ENCODE measurements at regions not wholly inside any gene's neighbourhood (a gene's known extent, or its start where the extent isn't known, plus 50 kb on each side); places are given as distances from the start of the nearest gene placed in this dataset.

DNA sequence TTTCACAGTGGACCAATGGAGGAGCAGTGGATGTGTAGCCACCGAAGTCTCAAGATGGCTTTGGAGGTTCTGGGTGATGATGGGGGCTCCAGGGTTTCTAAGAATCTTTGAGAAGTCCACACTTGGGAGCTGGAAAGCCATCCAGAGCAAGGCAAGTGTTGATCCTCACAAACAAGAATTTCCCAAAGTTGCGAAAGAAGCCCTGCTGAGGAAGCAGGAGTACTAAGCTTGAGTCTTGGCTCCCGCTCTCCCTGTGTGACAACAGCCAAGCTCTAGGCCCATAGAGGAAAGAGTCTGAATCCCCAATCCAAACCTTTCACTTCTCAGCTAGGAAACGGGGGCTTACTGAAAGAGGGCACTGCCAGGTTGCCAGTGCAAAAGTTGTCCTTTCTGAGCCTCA, 106.0 kb downstream of the EDN3 start:
- no peaks in the 10 kb centered on the region for H3K9me3 Mint-ChIP-seq
- no peak for DNase-seq
- no peak for ATAC-seq (replicated peaks in 1 of 2)
- H3K27me3 Mint-ChIP-seq (ENCODE audit: low read depth), result no peaks in the 10 kb centered on the region
- H3K4me1 Mint-ChIP-seq (ENCODE audit: low read depth), result no peaks in the 10 kb centered on the region
- no peak overlapping the region for H3K4me3 Mint-ChIP-seq
- no peak overlapping the region for H3K27ac Mint-ChIP-seq
- H3K36me3 Mint-ChIP-seq (ENCODE audit: insufficient read depth in 2 of 2), result no peaks in the 10 kb centered on the region

DNA sequence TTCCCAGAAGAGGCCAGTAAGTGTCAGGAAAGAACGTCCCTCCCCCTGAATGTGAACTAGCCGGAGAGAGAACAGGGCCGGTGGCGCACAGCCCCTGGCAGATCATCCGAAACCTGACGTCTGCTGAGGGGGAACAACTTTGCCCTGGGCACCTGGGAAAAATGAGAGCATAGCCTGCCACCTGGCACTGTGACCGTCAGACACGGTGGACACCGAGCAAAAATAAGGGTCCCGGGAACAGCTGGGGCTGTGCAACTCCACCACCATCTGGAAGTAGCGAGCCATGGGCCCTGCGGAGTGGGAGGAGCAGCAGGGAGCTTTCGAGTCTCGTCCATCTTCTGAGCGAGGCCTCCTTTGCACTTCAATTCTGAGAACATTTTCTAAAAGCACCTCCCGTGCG, 110.8 kb downstream of the EDN3 start:
- DNase-seq, result no peak
- Mint-ChIP-seq H3K27ac (no peak overlapping the region), H3K27me3 (ENCODE audit: low read depth) (no peaks in the 10 kb centered on the region), H3K36me3 (ENCODE audit: insufficient read depth in 2 of 2) (no peaks in the 10 kb centered on the region), H3K4me1 (ENCODE audit: low read depth) (no peaks in the 10 kb centered on the region), H3K4me3 (no peak overlapping the region), H3K9me3 (no peaks in the 10 kb centered on the region)
- ATAC-seq (replicated peaks in 1 of 2), result no peak

DNA sequence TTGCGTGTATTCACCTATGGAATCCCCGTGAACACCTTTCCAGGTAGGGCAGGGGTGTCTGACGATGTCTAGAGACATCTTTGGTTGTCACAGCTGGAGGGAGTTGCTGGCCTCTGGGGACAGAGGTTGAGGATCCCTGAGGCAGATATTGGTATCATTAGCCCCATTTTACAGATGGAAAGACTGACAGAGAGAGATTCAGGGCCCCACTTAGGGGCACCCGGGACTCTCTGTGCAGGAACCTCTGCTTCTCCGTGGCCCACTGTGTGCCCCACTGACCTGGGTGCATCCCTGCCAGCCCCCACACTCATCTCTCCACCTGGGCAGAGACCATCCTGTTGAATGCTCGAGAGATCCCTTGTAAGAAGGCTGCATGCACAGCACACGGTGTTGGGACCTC, 111.2 kb downstream of the EDN3 start:
- no peak overlapping the region for H3K27ac Mint-ChIP-seq
- H3K4me3 Mint-ChIP-seq, result no peak overlapping the region
- no peaks in the 10 kb centered on the region for H3K9me3 Mint-ChIP-seq
- no peaks in the 10 kb centered on the region for H3K4me1 Mint-ChIP-seq (ENCODE audit: low read depth)
- H3K27me3 Mint-ChIP-seq (ENCODE audit: low read depth), result no peaks in the 10 kb centered on the region
- ATAC-seq (replicated peaks in 1 of 2) (no peak), DNase-seq (no peak)
- no peaks in the 10 kb centered on the region for H3K36me3 Mint-ChIP-seq (ENCODE audit: insufficient read depth in 2 of 2)

DNA sequence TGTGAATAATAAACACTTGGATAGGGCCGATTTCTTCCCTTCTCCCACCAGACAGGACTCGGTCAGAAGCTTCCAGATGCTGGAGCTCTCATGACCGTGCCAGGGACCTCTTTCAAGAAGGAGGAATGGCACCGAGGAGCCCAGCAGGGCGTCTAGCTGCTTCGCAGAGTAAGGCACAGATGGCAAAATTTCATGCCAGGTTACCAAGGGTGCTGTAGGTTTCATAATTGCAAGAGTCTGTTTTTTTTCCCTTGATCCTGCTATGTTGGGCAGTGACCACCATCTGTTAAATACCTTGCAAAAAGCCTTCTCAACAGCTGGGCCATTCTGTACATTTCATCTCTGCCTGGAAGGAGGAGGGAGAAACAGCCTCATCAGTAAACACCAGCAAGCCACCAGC, 111.8 kb downstream of the EDN3 start:
- Mint-ChIP-seq H3K27ac (no peak overlapping the region), H3K4me3 (no peak overlapping the region), H3K36me3 (ENCODE audit: insufficient read depth in 2 of 2) (no peaks in the 10 kb centered on the region), H3K27me3 (ENCODE audit: low read depth) (no peaks in the 10 kb centered on the region), H3K4me1 (ENCODE audit: low read depth) (no peaks in the 10 kb centered on the region), H3K9me3 (no peaks in the 10 kb centered on the region)
- DNase-seq, result no peak
- no peak for ATAC-seq (replicated peaks in 1 of 2)

DNA sequence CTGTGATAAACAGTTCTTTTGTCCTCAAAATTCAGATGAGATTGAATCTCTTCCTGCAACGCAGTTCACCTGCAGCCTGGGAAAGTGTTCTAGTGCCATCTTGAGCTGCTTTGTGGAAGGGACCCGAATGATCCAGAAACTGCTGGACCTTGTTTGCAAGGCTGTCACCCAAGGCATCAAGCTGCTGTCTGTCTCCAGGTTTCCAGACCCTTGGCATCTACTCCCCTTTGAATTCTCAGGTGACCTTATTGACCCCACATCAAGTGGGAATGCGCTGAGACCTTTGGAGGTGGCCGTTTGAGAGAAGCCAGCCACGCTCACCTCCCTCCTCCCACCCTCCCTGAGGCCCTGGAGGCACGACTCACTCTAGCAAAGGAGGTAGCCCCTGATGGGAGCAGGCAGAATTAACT, 112.5 kb downstream of the EDN3 start:
- no peak overlapping the region for H3K27ac Mint-ChIP-seq
- H3K27me3 Mint-ChIP-seq (ENCODE audit: low read depth), result no peaks in the 10 kb centered on the region
- ATAC-seq (replicated peaks in 1 of 2) (no peak), DNase-seq (no peak)
- H3K4me3 Mint-ChIP-seq, result no peak overlapping the region
- no peaks in the 10 kb centered on the region for H3K36me3 Mint-ChIP-seq (ENCODE audit: insufficient read depth in 2 of 2)
- no peaks in the 10 kb centered on the region for H3K4me1 Mint-ChIP-seq (ENCODE audit: low read depth)
- H3K9me3 Mint-ChIP-seq, result no peaks in the 10 kb centered on the region

DNA sequence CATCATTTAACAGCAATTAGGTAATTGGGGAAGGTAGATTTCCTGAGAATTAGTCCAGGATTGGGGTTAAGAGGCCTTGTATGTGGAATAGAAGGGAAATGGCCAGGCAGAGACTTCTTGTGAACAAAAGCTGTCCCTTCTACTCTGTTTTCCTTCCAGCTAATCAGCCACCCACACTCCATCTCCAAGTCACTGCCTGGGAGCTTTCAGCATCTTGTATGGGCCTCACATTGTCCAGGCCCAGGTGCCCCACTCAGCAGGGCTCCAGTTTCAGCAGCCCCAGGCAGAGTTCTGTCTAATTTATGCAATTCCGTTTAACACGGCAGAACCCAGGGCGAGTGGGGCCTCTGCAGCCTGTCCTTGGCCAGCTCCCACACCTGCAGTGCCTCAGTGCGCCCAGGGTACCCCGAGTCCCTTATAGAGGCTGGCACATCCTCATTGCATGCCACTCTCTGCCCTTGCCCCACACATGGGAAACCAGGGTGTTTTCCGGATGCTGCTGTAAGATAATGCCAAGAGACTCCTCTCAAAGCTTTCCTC, 113.0 kb downstream of the EDN3 start:
- DNase-seq (no peak), ATAC-seq (replicated peaks in 1 of 2) (no peak)
- no peak overlapping the region for H3K4me3 Mint-ChIP-seq
- H3K4me1 Mint-ChIP-seq (ENCODE audit: low read depth), result no peaks in the 10 kb centered on the region
- no peaks in the 10 kb centered on the region for H3K9me3 Mint-ChIP-seq
- H3K36me3 Mint-ChIP-seq (ENCODE audit: insufficient read depth in 2 of 2), result no peaks in the 10 kb centered on the region
- H3K27ac Mint-ChIP-seq, result no peak overlapping the region
- no peaks in the 10 kb centered on the region for H3K27me3 Mint-ChIP-seq (ENCODE audit: low read depth)

DNA sequence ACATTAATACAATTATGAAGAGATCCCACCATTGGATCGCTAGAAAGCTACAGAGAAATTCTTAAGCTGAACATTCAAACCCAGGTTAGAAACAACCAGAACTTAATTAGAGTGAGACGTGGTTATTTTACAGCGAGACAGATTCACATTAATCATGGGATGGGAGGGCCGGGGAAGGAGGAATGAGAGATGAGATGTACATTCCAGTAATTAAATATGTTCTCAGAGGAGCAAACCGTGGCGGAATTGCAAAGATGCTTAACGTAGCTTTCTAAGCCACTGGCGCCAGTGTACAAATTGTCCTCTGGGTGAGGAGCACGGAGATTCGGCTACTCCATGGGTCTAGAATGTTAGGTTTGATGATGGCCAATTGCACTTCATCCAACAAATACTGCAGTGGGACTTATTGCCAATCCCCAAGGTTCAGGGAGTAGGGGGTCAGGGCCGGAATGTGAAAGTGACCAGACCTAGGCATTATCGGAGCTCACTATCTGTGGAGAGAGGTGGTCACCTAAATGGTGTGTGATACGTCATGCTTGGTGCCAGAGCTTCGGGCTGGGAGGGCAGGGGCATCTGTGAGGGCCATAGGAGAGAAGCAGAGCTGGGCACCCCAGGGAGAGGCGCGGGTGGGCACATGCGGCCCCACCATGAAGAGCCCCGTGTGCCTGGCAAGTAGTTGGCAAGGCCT, 114.7 kb downstream of the EDN3 start:
- no peak overlapping the region for H3K27ac Mint-ChIP-seq
- no peak overlapping the region for H3K4me3 Mint-ChIP-seq
- H3K36me3 Mint-ChIP-seq (ENCODE audit: insufficient read depth in 2 of 2), result no peaks in the 10 kb centered on the region
- H3K27me3 Mint-ChIP-seq (ENCODE audit: low read depth), result no peaks in the 10 kb centered on the region
- DNase-seq (no peak), ATAC-seq (replicated peaks in 1 of 2) (no peak)
- no peaks in the 10 kb centered on the region for H3K4me1 Mint-ChIP-seq (ENCODE audit: low read depth)
- no peaks in the 10 kb centered on the region for H3K9me3 Mint-ChIP-seq

DNA sequence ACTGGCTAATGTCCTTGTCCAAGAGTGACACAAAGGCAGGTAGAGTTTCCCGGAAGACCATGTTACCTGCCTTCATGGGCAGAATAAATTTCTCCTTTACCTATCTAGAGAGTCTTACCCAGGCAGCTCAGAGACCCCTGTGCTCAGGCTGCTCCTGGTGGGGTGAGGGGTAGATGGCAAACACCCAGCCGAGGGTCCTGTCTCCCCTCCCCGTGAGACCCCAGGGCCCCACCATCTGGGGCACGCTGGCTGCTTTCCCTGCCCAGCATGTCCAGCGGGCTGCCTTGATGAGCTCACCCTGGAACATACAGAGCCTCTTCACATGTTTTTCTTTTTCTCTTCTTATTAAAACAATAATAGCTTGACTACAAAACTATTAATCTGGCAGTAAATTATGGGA, 116.5 kb downstream of the EDN3 start:
- ATAC-seq (replicated peaks in 1 of 2), result no peak
- Mint-ChIP-seq H3K27ac (no peak overlapping the region), H3K4me3 (no peak overlapping the region), H3K9me3 (no peaks in the 10 kb centered on the region), H3K4me1 (ENCODE audit: low read depth) (no peaks in the 10 kb centered on the region), H3K36me3 (ENCODE audit: insufficient read depth in 2 of 2) (no peaks in the 10 kb centered on the region), H3K27me3 (ENCODE audit: low read depth) (no peaks in the 10 kb centered on the region)
- DNase-seq, result no peak

DNA sequence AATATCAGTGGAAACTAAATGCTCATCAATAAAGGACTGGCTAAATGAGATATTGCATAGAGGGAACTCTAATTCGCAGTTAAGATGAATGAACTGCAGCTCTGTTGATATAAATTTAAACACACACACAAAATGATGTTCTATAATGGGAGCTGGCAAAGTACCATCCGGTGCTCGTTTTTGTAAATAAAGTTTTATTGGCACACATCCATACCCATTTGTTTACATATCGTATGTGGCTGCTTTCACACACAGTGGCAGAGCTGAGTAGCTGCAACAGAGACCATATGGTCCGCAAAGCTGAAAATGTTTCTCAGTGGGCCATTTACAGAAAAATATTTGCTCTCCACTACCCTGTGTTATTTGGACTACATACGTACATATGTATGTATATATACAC, 120.7 kb downstream of the EDN3 start:
- Mint-ChIP-seq H3K9me3 (no peaks in the 10 kb centered on the region), H3K27ac (no peak overlapping the region), H3K27me3 (ENCODE audit: low read depth) (no peaks in the 10 kb centered on the region), H3K4me3 (no peak overlapping the region), H3K36me3 (ENCODE audit: insufficient read depth in 2 of 2) (no peaks in the 10 kb centered on the region), H3K4me1 (ENCODE audit: low read depth) (no peaks in the 10 kb centered on the region)
- DNase-seq, result no peak
- ATAC-seq (replicated peaks in 1 of 2), result no peak

DNA sequence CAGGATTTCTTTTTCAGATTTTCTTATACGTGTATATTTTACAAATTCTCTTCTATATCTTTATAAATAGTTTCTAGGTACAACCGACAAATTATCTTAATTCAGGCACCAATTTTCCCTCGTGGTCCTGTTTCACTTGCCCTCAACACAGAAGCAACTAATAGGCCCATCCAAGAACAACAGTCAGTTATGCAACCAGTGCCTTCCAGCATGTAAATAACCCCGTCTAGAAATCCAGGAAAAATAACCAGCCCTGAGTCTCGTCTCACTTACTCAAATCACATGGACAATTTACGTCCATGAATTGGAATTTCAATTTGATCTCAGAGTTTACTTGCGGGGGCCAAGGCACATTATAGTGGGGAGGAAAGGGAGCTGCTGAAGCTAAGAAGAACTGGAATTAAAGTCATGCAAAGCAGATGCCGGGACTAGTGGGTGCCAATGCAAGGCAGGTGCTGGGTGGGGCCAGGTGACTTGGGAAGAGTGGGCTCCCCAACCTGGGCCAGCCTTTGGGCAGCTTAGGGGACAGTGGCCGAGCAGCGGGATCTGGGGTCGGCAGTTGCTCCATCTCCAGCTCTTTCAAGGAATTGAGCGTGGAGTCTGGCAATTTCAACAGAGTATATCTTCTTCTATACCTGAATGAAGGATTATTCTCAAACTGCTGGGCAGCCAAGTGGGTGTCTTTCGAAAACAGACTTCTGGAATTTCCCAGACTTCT, 121.7 kb downstream of the EDN3 start:
- no peak overlapping the region for H3K27ac Mint-ChIP-seq
- ATAC-seq (replicated peaks in 1 of 2) (no peak), DNase-seq (no peak)
- H3K4me1 Mint-ChIP-seq (ENCODE audit: low read depth), result no peaks in the 10 kb centered on the region
- H3K9me3 Mint-ChIP-seq, result no peaks in the 10 kb centered on the region
- H3K4me3 Mint-ChIP-seq, result no peak overlapping the region
- H3K27me3 Mint-ChIP-seq (ENCODE audit: low read depth), result no peaks in the 10 kb centered on the region
- no peaks in the 10 kb centered on the region for H3K36me3 Mint-ChIP-seq (ENCODE audit: insufficient read depth in 2 of 2)

DNA sequence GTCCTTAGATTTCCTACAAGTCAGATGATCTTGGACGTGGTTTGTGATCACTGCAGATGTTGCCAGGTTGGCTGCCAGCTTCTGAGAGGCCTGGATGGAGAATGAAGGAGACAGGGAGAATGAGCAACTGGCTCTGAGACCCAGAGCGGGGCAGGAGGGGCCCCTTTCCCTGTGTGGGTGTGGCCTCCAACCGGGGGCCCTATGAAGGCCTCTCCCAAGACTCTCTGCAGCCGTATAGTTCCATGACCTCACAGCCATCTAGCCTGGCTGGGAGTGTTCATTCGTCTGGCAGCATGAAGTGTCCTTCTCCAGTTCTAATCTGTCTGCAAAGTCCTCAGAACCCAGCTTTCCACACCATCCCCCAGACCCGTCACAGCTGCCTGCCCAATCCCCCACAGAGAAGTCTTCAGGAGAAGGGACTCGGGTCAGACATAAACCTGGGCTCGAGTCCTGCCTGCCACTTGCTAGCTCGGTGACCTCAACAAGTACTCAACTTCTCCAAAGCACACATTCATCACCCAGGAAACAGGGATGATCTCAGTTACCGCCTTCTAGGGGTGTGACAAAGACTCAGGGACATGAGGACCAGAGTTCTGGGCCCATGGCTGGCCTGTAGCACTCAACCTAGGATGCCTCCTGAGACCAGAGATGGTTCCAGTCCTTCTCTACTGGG, 122.6 kb downstream of the EDN3 start:
- peak in 1 of 2 donors; percentile 11 for ATAC-seq (replicated peaks in 1 of 2)
- Mint-ChIP-seq H3K9me3 (peaks cover 2% of the 10 kb centered on the region in 2 donors), H3K4me1 (ENCODE audit: low read depth) (no peaks in the 10 kb centered on the region), H3K36me3 (ENCODE audit: insufficient read depth in 2 of 2) (no peaks in the 10 kb centered on the region), H3K4me3 (no peak overlapping the region), H3K27ac (no peak overlapping the region), H3K27me3 (ENCODE audit: low read depth) (no peaks in the 10 kb centered on the region)
- DNase-seq, result no peak

DNA sequence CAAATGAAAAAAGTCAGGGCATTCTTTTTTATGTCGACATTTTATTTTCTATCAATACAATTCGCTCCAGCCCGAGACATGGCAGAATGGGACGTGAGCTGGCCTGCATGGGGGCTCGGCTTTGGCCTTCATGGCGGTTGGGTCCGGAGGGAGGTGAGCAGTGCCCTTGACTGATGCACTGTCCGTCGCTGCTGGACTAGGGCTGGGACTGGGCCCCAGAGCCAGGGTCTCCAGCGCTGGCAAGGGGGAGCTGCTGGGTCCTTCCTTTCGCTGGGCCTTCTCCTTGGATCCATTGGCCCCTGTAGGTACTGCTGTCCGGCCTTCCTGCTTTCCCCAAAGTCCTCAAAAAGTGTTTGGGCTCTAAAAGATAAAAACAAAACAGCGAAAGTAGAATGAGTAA, 124.6 kb downstream of the EDN3 start:
- H3K27me3 Mint-ChIP-seq (ENCODE audit: low read depth), result no peaks in the 10 kb centered on the region
- DNase-seq (no peak), ATAC-seq (replicated peaks in 1 of 2) (no peak)
- H3K36me3 Mint-ChIP-seq (ENCODE audit: insufficient read depth in 2 of 2), result no peaks in the 10 kb centered on the region
- H3K4me3 Mint-ChIP-seq, result no peak overlapping the region
- no peak overlapping the region for H3K27ac Mint-ChIP-seq
- peaks cover 5 to 6% of the 10 kb centered on the region in 2 donors for H3K9me3 Mint-ChIP-seq
- H3K4me1 Mint-ChIP-seq (ENCODE audit: low read depth), result peaks cover 6% of the 10 kb centered on the region

DNA sequence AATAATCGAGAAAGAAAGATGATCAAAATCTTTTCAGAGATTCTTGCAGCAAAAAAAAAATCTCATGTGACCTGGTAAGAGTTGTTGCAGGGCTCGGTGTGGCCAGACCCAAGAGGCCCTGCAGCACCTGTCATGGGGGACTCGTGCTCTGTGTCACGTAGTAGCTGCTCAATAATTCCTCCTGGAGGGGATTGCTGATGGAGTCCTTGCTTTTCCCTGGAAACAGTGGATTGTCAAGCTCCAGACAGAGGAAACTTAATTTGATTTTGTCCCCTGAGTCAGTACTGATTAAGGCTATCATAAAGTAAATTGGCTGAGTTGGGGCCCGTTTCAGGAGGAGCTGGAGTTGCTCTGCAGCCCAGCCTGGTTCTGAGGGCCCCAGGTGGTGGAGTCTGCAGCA, 125.2 kb downstream of the EDN3 start:
- Mint-ChIP-seq H3K27ac (no peak overlapping the region), H3K4me1 (ENCODE audit: low read depth) (peaks cover 6% of the 10 kb centered on the region), H3K4me3 (no peak overlapping the region), H3K27me3 (ENCODE audit: low read depth) (no peaks in the 10 kb centered on the region), H3K36me3 (ENCODE audit: insufficient read depth in 2 of 2) (no peaks in the 10 kb centered on the region), H3K9me3 (peaks cover 5 to 6% of the 10 kb centered on the region in 2 donors)
- DNase-seq, result no peak
- no peak for ATAC-seq (replicated peaks in 1 of 2)
